ENCODE measurements at regions not wholly inside any gene's neighbourhood (a gene's known extent, or its start where the extent isn't known, plus 50 kb on each side); places are given as distances from the start of the nearest gene placed in this dataset.
A peak's percentile ranks its signal among the peaks of the same experiment; 100 is the strongest.
"Not testable (repeated sequence)": the region's sequence is repeated elsewhere in the genome, so short reads cannot be mapped to it uniquely, and the experiment has no call there.

- H3K4me3 ChIP-seq (ENCODE audit: low read depth, low read length) = peak overlapping the region; percentile 23
- H3K4me1 Mint-ChIP-seq = peaks cover 20 to 34% (median 29%) of the 10 kb centered on the region in 4 donors
- peak overlapping the region; percentile 55 to 84 (median 76) for H3K27ac Mint-ChIP-seq
- H3K27me3 ChIP-seq (ENCODE audit: control insufficient read depth, insufficient read depth, low read length) = no peaks in the 10 kb centered on the region
- peaks cover 5% of the 10 kb centered on the region for H3K27me3 Mint-ChIP-seq
- DNase-seq = no peak
- H3K9me3 ChIP-seq (ENCODE audit: control insufficient read depth in 2 of 2, low read length in 2 of 2) = no peaks in the 10 kb centered on the region
- peaks cover 3% of the 10 kb centered on the region for H3K36me3 Mint-ChIP-seq
- H3K4me3 Mint-ChIP-seq = peak overlapping the region in 2 of 4 donors; percentile 17 to 81
- peak overlapping the region; percentile 49 for H3K27ac ChIP-seq (ENCODE audit: insufficient read depth, low read length, poor library complexity, severe bottlenecking)
- H3K36me3 ChIP-seq (ENCODE audit: control insufficient read depth, insufficient read depth, low read length) = no peaks in the 10 kb centered on the region
- ATAC-seq (ENCODE audit: low read depth in 2 of 2) = no peak
- peaks cover 0 to 13% (median 0%) of the 10 kb centered on the region in 7 donors for H3K9me3 Mint-ChIP-seq
- H3K4me1 ChIP-seq (ENCODE audit: control insufficient read depth, insufficient read depth, low read length, poor library complexity, severe bottlenecking) = peaks cover 17% of the 10 kb centered on the region
Observed at GRCh38 chr10:9097991-9098306, 1043.5 kb downstream of the GATA3 start.

GRCh38 chr10:9102026-9102425 is 1047.5 kb downstream of the GATA3 start:
- Mint-ChIP-seq H3K4me1 (peaks cover 11 to 18% (median 16%) of the 10 kb centered on the region in 4 donors), H3K4me3 (no peak overlapping the region), H3K36me3 (no peaks in the 10 kb centered on the region), H3K9me3 (peaks cover 0 to 8% (median 0%) of the 10 kb centered on the region in 7 donors), H3K27ac (no peak overlapping the region), H3K27me3 (peaks cover 5% of the 10 kb centered on the region)
- Histone ChIP-seq H3K4me3 (ENCODE audit: low read depth, low read length) (no peak overlapping the region), H3K4me1 (ENCODE audit: control insufficient read depth, insufficient read depth, low read length, poor library complexity, severe bottlenecking) (peaks cover 5% of the 10 kb centered on the region), H3K27me3 (ENCODE audit: control insufficient read depth, insufficient read depth, low read length) (peaks cover 2% of the 10 kb centered on the region), H3K9me3 (ENCODE audit: control insufficient read depth in 2 of 2, low read length in 2 of 2) (no peaks in the 10 kb centered on the region), H3K27ac (ENCODE audit: insufficient read depth, low read length, poor library complexity, severe bottlenecking) (no peak overlapping the region), H3K36me3 (ENCODE audit: control insufficient read depth, insufficient read depth, low read length) (no peaks in the 10 kb centered on the region)
- DNase-seq = no peak
- ATAC-seq (ENCODE audit: low read depth in 2 of 2) = no peak

GRCh38 chr10:9103301-9103700 is 1048.8 kb downstream of the GATA3 start:
- H3K9me3 ChIP-seq (ENCODE audit: control insufficient read depth in 2 of 2, low read length in 2 of 2) = no peaks in the 10 kb centered on the region
- H3K27me3 ChIP-seq (ENCODE audit: control insufficient read depth, insufficient read depth, low read length) = peaks cover 2% of the 10 kb centered on the region
- H3K4me3 ChIP-seq (ENCODE audit: low read depth, low read length) = no peak overlapping the region
- H3K4me1 ChIP-seq (ENCODE audit: control insufficient read depth, insufficient read depth, low read length, poor library complexity, severe bottlenecking) = no peaks in the 10 kb centered on the region
- H3K9me3 Mint-ChIP-seq = no peaks in the 10 kb centered on the region
- DNase-seq = no peak
- no peaks in the 10 kb centered on the region for H3K36me3 ChIP-seq (ENCODE audit: control insufficient read depth, insufficient read depth, low read length)
- ATAC-seq (ENCODE audit: low read depth in 2 of 2) = no peak
- H3K4me3 Mint-ChIP-seq = no peak overlapping the region
- peaks cover 0 to 15% (median 11%) of the 10 kb centered on the region in 4 donors for H3K4me1 Mint-ChIP-seq
- peaks cover 5% of the 10 kb centered on the region for H3K27me3 Mint-ChIP-seq
- no peak overlapping the region for H3K27ac Mint-ChIP-seq
- H3K27ac ChIP-seq (ENCODE audit: insufficient read depth, low read length, poor library complexity, severe bottlenecking) = no peak overlapping the region
- H3K36me3 Mint-ChIP-seq = no peaks in the 10 kb centered on the region

- no peak overlapping the region for H3K27ac Mint-ChIP-seq
- no peaks in the 10 kb centered on the region for H3K9me3 Mint-ChIP-seq
- ATAC-seq (ENCODE audit: low read depth in 2 of 2) = no peak
Observed at GRCh38 chr10:9111976-9112375, 1057.5 kb downstream of the GATA3 start.

GRCh38 chr10:9126728-9127127 is 1072.2 kb downstream of the GATA3 start:
- no peaks in the 10 kb centered on the region for H3K4me1 Mint-ChIP-seq
- no peak overlapping the region for H3K27ac Mint-ChIP-seq
- no peaks in the 10 kb centered on the region for H3K36me3 Mint-ChIP-seq
- Histone ChIP-seq H3K4me3 (ENCODE audit: low read depth, low read length) (no peak overlapping the region), H3K4me1 (ENCODE audit: control insufficient read depth, insufficient read depth, low read length, poor library complexity, severe bottlenecking) (no peaks in the 10 kb centered on the region), H3K27ac (ENCODE audit: insufficient read depth, low read length, poor library complexity, severe bottlenecking) (no peak overlapping the region), H3K9me3 (ENCODE audit: control insufficient read depth in 2 of 2, low read length in 2 of 2) (no peaks in the 10 kb centered on the region), H3K36me3 (ENCODE audit: control insufficient read depth, insufficient read depth, low read length) (no peaks in the 10 kb centered on the region), H3K27me3 (ENCODE audit: control insufficient read depth, insufficient read depth, low read length) (no peaks in the 10 kb centered on the region)
- no peak overlapping the region for H3K4me3 Mint-ChIP-seq
- H3K27me3 Mint-ChIP-seq = peaks cover 6% of the 10 kb centered on the region
- ATAC-seq (ENCODE audit: low read depth in 2 of 2) = no peak
- no peak for DNase-seq
- no peaks in the 10 kb centered on the region for H3K9me3 Mint-ChIP-seq

More at GRCh38 chr10:9111976-9112375, 1057.5 kb downstream of the GATA3 start:
- Histone ChIP-seq H3K27ac (ENCODE audit: insufficient read depth, low read length, poor library complexity, severe bottlenecking) (no peak overlapping the region), H3K4me3 (ENCODE audit: low read depth, low read length) (no peak overlapping the region), H3K4me1 (ENCODE audit: control insufficient read depth, insufficient read depth, low read length, poor library complexity, severe bottlenecking) (no peaks in the 10 kb centered on the region), H3K9me3 (ENCODE audit: control insufficient read depth in 2 of 2, low read length in 2 of 2) (no peaks in the 10 kb centered on the region), H3K27me3 (ENCODE audit: control insufficient read depth, insufficient read depth, low read length) (no peaks in the 10 kb centered on the region), H3K36me3 (ENCODE audit: control insufficient read depth, insufficient read depth, low read length) (no peaks in the 10 kb centered on the region)
- H3K27me3 Mint-ChIP-seq = no peaks in the 10 kb centered on the region
- H3K4me1 Mint-ChIP-seq = peaks cover 4 to 8% (median 5%) of the 10 kb centered on the region in 4 donors
- H3K36me3 Mint-ChIP-seq = no peaks in the 10 kb centered on the region
- DNase-seq = no peak
- no peak overlapping the region for H3K4me3 Mint-ChIP-seq

- Histone ChIP-seq H3K4me3 (ENCODE audit: low read depth, low read length) (no peak overlapping the region), H3K9me3 (ENCODE audit: control insufficient read depth in 2 of 2, low read length in 2 of 2) (no peaks in the 10 kb centered on the region), H3K27ac (ENCODE audit: insufficient read depth, low read length, poor library complexity, severe bottlenecking) (no peak overlapping the region), H3K27me3 (ENCODE audit: control insufficient read depth, insufficient read depth, low read length) (no peaks in the 10 kb centered on the region), H3K36me3 (ENCODE audit: control insufficient read depth, insufficient read depth, low read length) (no peaks in the 10 kb centered on the region), H3K4me1 (ENCODE audit: control insufficient read depth, insufficient read depth, low read length, poor library complexity, severe bottlenecking) (no peaks in the 10 kb centered on the region)
- no peaks in the 10 kb centered on the region for H3K27me3 Mint-ChIP-seq
- peaks cover 0 to 3% (median 0%) of the 10 kb centered on the region in 7 donors for H3K9me3 Mint-ChIP-seq
- no peak overlapping the region for H3K4me3 Mint-ChIP-seq
- no peak for DNase-seq
- H3K36me3 Mint-ChIP-seq = no peaks in the 10 kb centered on the region
- no peak for ATAC-seq (ENCODE audit: low read depth in 2 of 2)
- peaks cover 0 to 5% (median 0%) of the 10 kb centered on the region in 4 donors for H3K4me1 Mint-ChIP-seq
- H3K27ac Mint-ChIP-seq = no peak overlapping the region
Observed at GRCh38 chr10:9137368-9137767, 1082.9 kb downstream of the GATA3 start.

GRCh38 chr10:9138829-9139228 is 1084.3 kb downstream of the GATA3 start:
- not testable (repeated sequence) for H3K36me3 ChIP-seq (ENCODE audit: control insufficient read depth, insufficient read depth, low read length); H3K4me3 Mint-ChIP-seq; H3K9me3 ChIP-seq (ENCODE audit: control insufficient read depth in 2 of 2, low read length in 2 of 2); DNase-seq; H3K36me3 Mint-ChIP-seq; H3K27ac ChIP-seq (ENCODE audit: insufficient read depth, low read length, poor library complexity, severe bottlenecking); H3K4me1 ChIP-seq (ENCODE audit: control insufficient read depth, insufficient read depth, low read length, poor library complexity, severe bottlenecking); H3K9me3 Mint-ChIP-seq; H3K4me3 ChIP-seq (ENCODE audit: low read depth, low read length); H3K27me3 Mint-ChIP-seq; H3K27me3 ChIP-seq (ENCODE audit: control insufficient read depth, insufficient read depth, low read length); ATAC-seq (ENCODE audit: low read depth in 2 of 2); H3K4me1 Mint-ChIP-seq; H3K27ac Mint-ChIP-seq

- Mint-ChIP-seq H3K4me1 (peaks cover 0 to 5% (median 0%) of the 10 kb centered on the region in 4 donors), H3K27me3 (peaks cover under 1% of the 10 kb centered on the region), H3K9me3 (peaks cover 0 to 3% (median 0%) of the 10 kb centered on the region in 7 donors), H3K36me3 (no peaks in the 10 kb centered on the region), H3K27ac (no peak overlapping the region), H3K4me3 (no peak overlapping the region)
- no peak for DNase-seq
- no peak for ATAC-seq (ENCODE audit: low read depth in 2 of 2)
- no peak overlapping the region for H3K27ac ChIP-seq (ENCODE audit: insufficient read depth, low read length, poor library complexity, severe bottlenecking)
- no peak overlapping the region for H3K4me3 ChIP-seq (ENCODE audit: low read depth, low read length)
- H3K9me3 ChIP-seq (ENCODE audit: control insufficient read depth in 2 of 2, low read length in 2 of 2) = no peaks in the 10 kb centered on the region
- no peaks in the 10 kb centered on the region for H3K4me1 ChIP-seq (ENCODE audit: control insufficient read depth, insufficient read depth, low read length, poor library complexity, severe bottlenecking)
- no peaks in the 10 kb centered on the region for H3K27me3 ChIP-seq (ENCODE audit: control insufficient read depth, insufficient read depth, low read length)
- H3K36me3 ChIP-seq (ENCODE audit: control insufficient read depth, insufficient read depth, low read length) = no peaks in the 10 kb centered on the region
Observed at GRCh38 chr10:9140373-9140772, 1085.9 kb downstream of the GATA3 start.
